ENCODE measurements at regions not wholly inside any gene's neighbourhood (a gene's known extent, or its start where the extent isn't known, plus 50 kb on each side); places are given as distances from the start of the nearest gene placed in this dataset.

DNA sequence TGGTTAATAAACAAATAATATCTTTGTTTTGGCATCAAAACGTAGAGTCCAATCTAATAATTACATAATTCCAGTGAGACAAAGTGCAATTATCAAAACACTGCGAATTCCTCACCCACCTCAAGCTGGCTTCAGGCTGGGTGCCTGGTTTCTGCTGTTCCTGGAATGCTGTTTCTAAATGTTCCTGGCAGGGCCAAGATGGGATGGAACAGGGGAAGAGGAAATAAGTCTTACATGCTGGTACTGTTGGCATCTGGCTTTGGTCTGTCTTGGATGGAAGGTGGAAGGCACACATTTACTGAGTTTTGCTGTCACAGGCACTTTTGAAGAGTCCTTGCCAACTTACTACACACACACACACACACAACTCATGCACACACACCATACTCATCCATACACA lies 101.9 kb upstream of the SLCO3A1 start:
- no peak for DNase-seq (ENCODE audit: low read depth, low spot score)
- H3K4me3 ChIP-seq (ENCODE audit: low read depth, low read length), result no peak overlapping the region
- TF ChIP-seq, protein P1, sequence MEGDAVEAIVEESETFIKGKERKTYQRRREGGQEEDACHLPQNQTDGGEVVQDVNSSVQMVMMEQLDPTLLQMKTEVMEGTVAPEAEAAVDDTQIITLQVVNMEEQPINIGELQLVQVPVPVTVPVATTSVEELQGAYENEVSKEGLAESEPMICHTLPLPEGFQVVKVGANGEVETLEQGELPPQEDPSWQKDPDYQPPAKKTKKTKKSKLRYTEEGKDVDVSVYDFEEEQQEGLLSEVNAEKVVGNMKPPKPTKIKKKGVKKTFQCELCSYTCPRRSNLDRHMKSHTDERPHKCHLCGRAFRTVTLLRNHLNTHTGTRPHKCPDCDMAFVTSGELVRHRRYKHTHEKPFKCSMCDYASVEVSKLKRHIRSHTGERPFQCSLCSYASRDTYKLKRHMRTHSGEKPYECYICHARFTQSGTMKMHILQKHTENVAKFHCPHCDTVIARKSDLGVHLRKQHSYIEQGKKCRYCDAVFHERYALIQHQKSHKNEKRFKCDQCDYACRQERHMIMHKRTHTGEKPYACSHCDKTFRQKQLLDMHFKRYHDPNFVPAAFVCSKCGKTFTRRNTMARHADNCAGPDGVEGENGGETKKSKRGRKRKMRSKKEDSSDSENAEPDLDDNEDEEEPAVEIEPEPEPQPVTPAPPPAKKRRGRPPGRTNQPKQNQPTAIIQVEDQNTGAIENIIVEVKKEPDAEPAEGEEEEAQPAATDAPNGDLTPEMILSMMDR (IDR thresholded peaks at IDR 0.05; ENCODE audit: low read depth, low read length), result no peak
- in situ Hi-C loops (cut with HindIII; ENCODE audit: low sequenced_read_pairs), result no loop called here

DNA sequence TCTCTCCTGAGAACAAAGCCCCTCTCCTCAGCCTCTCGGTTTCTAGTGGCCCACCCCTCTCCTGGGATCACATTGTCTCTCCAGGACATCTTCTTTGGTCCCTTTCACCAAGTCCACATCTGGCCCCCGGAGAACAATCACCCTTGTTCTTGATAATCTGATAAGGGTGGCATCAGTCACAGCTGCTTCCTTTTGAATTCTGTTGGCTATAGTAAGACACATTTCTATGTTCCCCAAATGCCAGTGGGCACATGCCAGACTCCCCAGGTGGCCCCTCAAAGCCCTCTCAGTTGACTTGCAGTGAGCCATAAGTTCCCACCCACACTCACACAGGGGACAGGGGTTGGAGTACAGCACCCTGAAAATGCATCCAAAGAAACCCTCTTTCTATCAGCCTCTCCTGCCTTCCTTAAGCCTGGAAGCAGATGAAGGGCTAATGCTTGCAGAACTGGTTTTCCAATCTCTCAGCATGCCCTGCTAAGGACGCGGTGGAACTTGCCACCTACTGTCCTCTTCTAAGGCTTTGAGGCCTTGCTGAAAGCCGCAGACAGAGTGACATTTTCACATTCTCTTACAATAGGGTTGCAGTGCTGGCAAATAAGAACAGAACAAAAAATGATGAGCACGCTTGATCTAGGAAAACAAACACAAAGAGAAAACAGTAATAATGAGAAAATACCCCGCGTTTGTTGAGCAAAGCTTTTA lies 101.3 kb upstream of the SLCO3A1 start:
- TF ChIP-seq, protein P1 (IDR thresholded peaks at IDR 0.05; ENCODE audit: low read depth, low read length), result no peak
- no peak for DNase-seq (ENCODE audit: low read depth, low spot score)
- in situ Hi-C loops (cut with HindIII; ENCODE audit: low sequenced_read_pairs), result no loop called here
- H3K4me3 ChIP-seq (ENCODE audit: low read depth, low read length), result no peak overlapping the region

DNA sequence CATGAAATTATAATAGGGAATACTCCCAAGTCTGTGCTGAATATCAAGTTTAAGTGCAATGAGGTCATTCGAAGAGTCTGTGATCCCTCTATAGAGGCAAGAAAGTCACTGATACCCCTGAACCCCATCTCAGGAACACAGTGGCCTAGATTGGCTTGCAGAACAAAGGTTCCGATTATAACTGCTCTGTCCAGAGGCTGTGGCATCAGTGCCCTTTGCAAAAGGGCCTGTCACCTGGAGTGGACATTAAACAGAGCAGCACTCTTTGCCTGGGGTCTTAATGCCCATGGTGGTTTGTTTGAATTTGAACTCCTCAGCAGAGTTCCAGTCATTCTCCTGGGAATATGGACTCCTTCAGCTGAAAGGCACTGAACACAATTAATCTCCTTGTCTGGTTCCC lies 93.9 kb upstream of the SLCO3A1 start:
- in situ Hi-C loops (cut with HindIII; ENCODE audit: low sequenced_read_pairs), result no loop called here
- no peak overlapping the region for H3K4me3 ChIP-seq (ENCODE audit: low read depth, low read length)
- TF ChIP-seq, protein P1 (IDR thresholded peaks at IDR 0.05; ENCODE audit: low read depth, low read length), result no peak
- DNase-seq (ENCODE audit: low read depth, low spot score), result no peak

DNA sequence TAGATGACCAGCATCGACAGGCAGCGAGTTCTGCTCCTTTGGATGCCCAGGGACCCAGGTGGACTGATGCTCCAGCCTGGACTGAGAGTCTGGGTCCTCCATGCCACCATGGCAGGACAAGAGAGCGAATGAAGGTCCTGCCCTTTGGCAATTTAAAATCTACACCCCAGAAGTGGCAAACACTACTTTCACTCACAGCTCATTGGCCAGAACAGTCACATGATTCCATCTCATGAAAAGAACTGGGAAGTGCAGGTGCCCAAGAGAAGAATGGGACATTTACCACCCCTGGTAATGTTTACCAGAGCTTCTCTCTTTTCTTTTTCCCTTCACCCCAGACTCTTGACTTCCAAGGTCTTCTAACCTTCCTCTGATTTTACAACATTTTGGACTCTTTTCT lies 87.8 kb upstream of the SLCO3A1 start:
- in situ Hi-C loops (cut with HindIII; ENCODE audit: low sequenced_read_pairs), result no loop called here
- no peak overlapping the region for H3K4me3 ChIP-seq (ENCODE audit: low read depth, low read length)
- no peak for DNase-seq (ENCODE audit: low read depth, low spot score)
- TF ChIP-seq, protein P1 (IDR thresholded peaks at IDR 0.05; ENCODE audit: low read depth, low read length), result no peak

DNA sequence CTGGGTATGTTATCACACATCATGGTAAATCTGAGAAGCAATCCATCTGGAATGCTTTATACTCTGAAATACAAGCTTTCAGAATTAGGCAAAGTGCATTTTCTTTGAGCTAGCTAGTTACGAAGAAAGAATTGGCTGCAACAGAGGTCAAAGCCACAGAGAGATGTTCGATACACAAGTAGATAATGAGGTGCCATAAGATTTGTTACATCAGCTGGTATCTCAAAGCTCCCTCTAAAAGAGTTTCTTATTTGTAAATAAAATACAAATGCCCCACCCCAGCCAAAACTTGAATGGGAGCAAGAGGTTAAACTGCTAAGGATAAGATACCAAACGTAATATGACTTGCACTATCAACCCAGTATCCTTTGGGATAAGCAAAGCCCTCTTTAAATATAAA lies 84.0 kb upstream of the SLCO3A1 start:
- H3K4me3 ChIP-seq (ENCODE audit: low read depth, low read length), result no peak overlapping the region
- in situ Hi-C loops (cut with HindIII; ENCODE audit: low sequenced_read_pairs), result no loop called here
- TF ChIP-seq, protein P1 (IDR thresholded peaks at IDR 0.05; ENCODE audit: low read depth, low read length), result no peak
- no peak for DNase-seq (ENCODE audit: low read depth, low spot score)

DNA sequence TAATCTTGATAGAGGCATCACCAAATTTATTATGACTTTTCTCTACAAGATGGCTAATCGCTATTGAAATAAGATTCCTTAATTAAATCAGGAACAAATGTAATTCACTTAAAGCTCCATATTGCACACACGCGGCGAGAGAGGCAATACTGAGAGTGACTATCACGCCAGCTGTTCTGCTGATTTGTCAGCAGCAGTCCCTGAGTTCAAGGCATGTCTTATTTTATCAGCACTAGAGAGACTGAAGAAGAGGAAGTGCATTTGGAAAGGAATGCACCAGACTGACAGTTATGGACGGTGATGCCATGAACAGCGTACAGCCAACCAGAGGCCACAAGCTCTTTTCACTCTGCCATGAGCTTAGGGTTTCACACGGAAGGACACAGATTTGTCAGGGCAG lies 83.6 kb upstream of the SLCO3A1 start:
- TF ChIP-seq, protein P1 (IDR thresholded peaks at IDR 0.05; ENCODE audit: low read depth, low read length), result no peak
- no peak overlapping the region for H3K4me3 ChIP-seq (ENCODE audit: low read depth, low read length)
- DNase-seq (ENCODE audit: low read depth, low spot score), result no peak
- in situ Hi-C loops (cut with HindIII; ENCODE audit: low sequenced_read_pairs), result no loop called here

All from astrocyte of the spinal cord (primary cell).